H1 (cell line): ENCODE measurements at regions not wholly inside any gene's neighbourhood (a gene's known extent, or its start where the extent isn't known, plus 50 kb on each side); places are given as distances from the start of the nearest gene placed in this dataset.

Experiments used
- CTCF ChIA-PET: fragments of 300-600 bp; sonication (Branson Sonifier 250); formaldehyde crosslinking; loops from one replicate; lab custom pipeline; 2021; ENCODE audit not compliant: partially characterized antibody; lab: Charles Lee
- POLR2A ChIA-PET: fragments of 300-600 bp; sonication (Branson Sonifier 250); formaldehyde crosslinking; loops from one replicate; lab custom pipeline; 2021; ENCODE audit warnings: inconsistent platforms; ENCODE audit not compliant: partially characterized antibody; lab: Charles Lee
- DNase-seq, 2 experiments: peaks; one replicate each; pipeline versions ENCODE4 v3.0.0 to v3.0.0-alpha.2; 2010 to 2022; ENCODE audit warnings: low spot score in 2 of 2, low read depth in 1 of 2, mixed read lengths in 1 of 2
- FAIRE-seq: peaks from 2 replicates; lab custom pipeline; 2011; peaks lifted over from hg19 to GRCh38; lab: Jason Lieb, UNC
- H2AFZ ChIP-seq: 2 replicates; pipeline ENCODE4 v1.8.1; 2012; ENCODE audit warnings: low read length, inconsistent platforms
- H2AK5ac ChIP-seq: 2 replicates; pipeline ENCODE4 v1.6.1; 2013; ENCODE audit warnings: low read depth, low read length
- H2BK120ac ChIP-seq: replicated peaks from 2 replicates; pipeline ENCODE3; 2013; ENCODE audit warnings: low read depth, low read length, inconsistent platforms
- H2BK12ac ChIP-seq: 2 replicates; pipeline ENCODE4 v1.6.1; 2013; ENCODE audit warnings: low read depth, low read length
- H2BK15ac ChIP-seq: 2 replicates; pipeline ENCODE4 v1.6.1; 2013; ENCODE audit warnings: low read length
- H2BK20ac ChIP-seq: 2 replicates; pipeline ENCODE4 v1.6.1; 2013; ENCODE audit warnings: low read length
- H2BK5ac ChIP-seq: 2 replicates; pipeline ENCODE4 v1.6.1; 2013; ENCODE audit warnings: low read depth, low read length
- H3K14ac ChIP-seq: 2 replicates; pipeline ENCODE4 v1.6.1; 2013; ENCODE audit warnings: inconsistent platforms; ENCODE audit not compliant: insufficient read length
- H3K18ac ChIP-seq: 2 replicates; pipeline ENCODE4 v1.6.1; 2013; ENCODE audit warnings: low read length; ENCODE audit errors: extremely low read depth
- H3K23ac ChIP-seq: 2 replicates; pipeline ENCODE4 v1.6.1; 2013; ENCODE audit warnings: inconsistent platforms; ENCODE audit not compliant: insufficient read length
- H3K23me2 ChIP-seq: 2 replicates; pipeline ENCODE4 v1.6.1; 2013; ENCODE audit warnings: low read depth, low read length
- H3K27ac ChIP-seq: 2 replicates; pipeline ENCODE4 v1.6.1; 2011; ENCODE audit warnings: low read depth, low read length, inconsistent platforms
- H3K27me3 ChIP-seq, 4 experiments: replicated peaks in 1 of 4; 1 replicate in 1 of 4; 2 replicates in 3 of 4; pipeline versions ENCODE4 v1.6.1 to v1.8.1; 2011 to 2013; ENCODE audit warnings: low read length in 3 of 4, mild to moderate bottlenecking in 3 of 4, inconsistent platforms in 2 of 4, mixed read lengths in 2 of 4, moderate library complexity in 1 of 4; ENCODE audit not compliant: control insufficient read depth in 3 of 4, insufficient read depth in 3 of 4; ENCODE audit errors: extremely low read depth in 1 of 4
- H3K36me3 ChIP-seq, 4 experiments: 2 replicates each; pipeline versions ENCODE4 v1.6.1 to v1.8.1; 2011 to 2013; ENCODE audit warnings: mild to moderate bottlenecking in 4 of 4, low read length in 3 of 4, moderate library complexity in 2 of 4, control low read depth in 1 of 4, inconsistent platforms in 1 of 4; ENCODE audit not compliant: insufficient read depth in 4 of 4, control insufficient read depth in 2 of 4
- H3K4ac ChIP-seq: replicated peaks from 2 replicates; pipeline ENCODE3; 2013; ENCODE audit warnings: low read length, low read depth, mixed read lengths, inconsistent platforms; ENCODE audit not compliant: insufficient read length
- H3K4me1 ChIP-seq, 4 experiments: replicated peaks in 1 of 4; 1 replicate in 1 of 4; 2 replicates in 3 of 4; pipeline versions ENCODE4 v1.6.1 to v1.8.1; 2011 to 2013; ENCODE audit warnings: low read length in 3 of 4, inconsistent platforms in 2 of 4, mixed read lengths in 1 of 4; ENCODE audit not compliant: insufficient read depth in 4 of 4, control insufficient read depth in 3 of 4
- H3K4me2 ChIP-seq, 2 experiments: 2 replicates each; pipeline versions ENCODE4 v1.6.1 to v1.8.1; 2011 to 2013; ENCODE audit warnings: low read depth in 2 of 2, low read length in 2 of 2, control low read depth in 1 of 2, inconsistent platforms in 1 of 2, mild to moderate bottlenecking in 1 of 2; ENCODE audit not compliant: insufficient read depth in 1 of 2
- H3K4me3 ChIP-seq, 4 experiments: fragments of 200-600, 300-600 bp in 1 of 4; sonication (generic), shearing (Covaris generic), sonication (Bioruptor Twin) in 1 of 4; 2 replicates each; pipeline versions ENCODE4 v1.5.1 to v1.8.1; 2011 to 2016; ENCODE audit warnings: low read length in 4 of 4, low read depth in 3 of 4, control low read depth in 2 of 4, inconsistent platforms in 2 of 4, mild to moderate bottlenecking in 2 of 4, mixed read lengths in 1 of 4, moderate library complexity in 1 of 4; ENCODE audit not compliant: insufficient read depth in 2 of 4; ENCODE audit errors: extremely low read depth in 1 of 4
- H3K56ac ChIP-seq: replicated peaks from 2 replicates; pipeline ENCODE3; 2013; ENCODE audit warnings: low read depth, mild to moderate bottlenecking, mixed read lengths, low read length, inconsistent platforms; ENCODE audit not compliant: insufficient read length
- H3K79me1 ChIP-seq: 2 replicates; pipeline ENCODE4 v1.6.1; 2013; ENCODE audit warnings: low read depth, low read length, control low read depth
- H3K79me2 ChIP-seq, 2 experiments: 2 replicates each; pipeline versions ENCODE4 v1.6.1 to v1.8.1; 2012 to 2013; ENCODE audit warnings: low read length in 2 of 2, mild to moderate bottlenecking in 2 of 2, inconsistent platforms in 1 of 2; ENCODE audit not compliant: insufficient read depth in 2 of 2, control insufficient read depth in 1 of 2
- H3K9ac ChIP-seq, 4 experiments: replicated peaks in 1 of 4; 1 replicate in 1 of 4; 2 replicates in 3 of 4; pipeline versions ENCODE4 v1.6.1 to v1.8.1; 2011 to 2013; ENCODE audit warnings: low read depth in 3 of 4, low read length in 3 of 4, control low read depth in 2 of 4, mild to moderate bottlenecking in 2 of 4, moderate library complexity in 2 of 4, inconsistent platforms in 1 of 4; ENCODE audit errors: extremely low read depth in 1 of 4
- H3K9me3 ChIP-seq, 2 experiments: 2 replicates each; pipeline versions ENCODE4 v1.6.1 to v1.8.1; 2012 to 2013; ENCODE audit warnings: mild to moderate bottlenecking in 2 of 2, moderate library complexity in 2 of 2, control low read depth in 1 of 2, inconsistent platforms in 1 of 2, low read depth in 1 of 2, low read length in 1 of 2, mixed read lengths in 1 of 2; ENCODE audit not compliant: insufficient read depth in 2 of 2
- H4K20me1 ChIP-seq, 2 experiments: replicated peaks in 1 of 2; 2 replicates each; pipeline versions ENCODE3 to v1.8.1; 2011 to 2013; ENCODE audit warnings: inconsistent platforms in 2 of 2, low read length in 2 of 2, mild to moderate bottlenecking in 1 of 2; ENCODE audit not compliant: insufficient read depth in 2 of 2, control insufficient read depth in 1 of 2
- H4K5ac ChIP-seq: 2 replicates; pipeline ENCODE4 v1.6.1; 2013; ENCODE audit warnings: low read length, low read depth, mixed read lengths, inconsistent platforms; ENCODE audit not compliant: insufficient read length
- H4K8ac ChIP-seq: 2 replicates; pipeline ENCODE4 v1.8.0; 2013; ENCODE audit warnings: mild to moderate bottlenecking, moderate library complexity, low read length, inconsistent platforms; ENCODE audit not compliant: insufficient read depth; ENCODE audit errors: extremely low read depth
- H4K91ac ChIP-seq: replicated peaks from 2 replicates; pipeline ENCODE3; 2013; ENCODE audit warnings: low read length, mixed read lengths, inconsistent platforms; ENCODE audit not compliant: insufficient read length
- ATF3 ChIP-seq: IDR thresholded peaks from 2 replicates; pipeline ENCODE4 v1.6.1; 2011; ENCODE audit warnings: low read depth, mild to moderate bottlenecking, low read length; ENCODE audit not compliant: insufficient read depth
- BACH1 ChIP-seq: IDR thresholded peaks from 2 replicates; pipeline ENCODE4 v1.6.1; 2012; ENCODE audit warnings: low read length, improper control_type of control experiment
- BCL11A ChIP-seq, 2 experiments: IDR thresholded peaks; one replicate each; pipeline ENCODE4 v1.6.1; 2011; ENCODE audit warnings: low read depth in 2 of 2, low read length in 2 of 2, mild to moderate bottlenecking in 2 of 2
- CTBP2 ChIP-seq: IDR thresholded peaks from 2 replicates; pipeline ENCODE4 v1.7.0; 2011; ENCODE audit warnings: borderline replicate concordance, mild to moderate bottlenecking, moderate library complexity, mixed read lengths, low read length; ENCODE audit not compliant: insufficient read depth, insufficient read length
- FOSL1 ChIP-seq: IDR thresholded peaks from 2 replicates; pipeline ENCODE4 v1.6.1; 2011; ENCODE audit warnings: mild to moderate bottlenecking, low read depth, low read length, moderate library complexity; ENCODE audit not compliant: insufficient read depth
- GABPA ChIP-seq: IDR thresholded peaks from 2 replicates; pipeline ENCODE4 v1.6.1; 2011; ENCODE audit warnings: mild to moderate bottlenecking, low read length, moderate library complexity, borderline replicate concordance; ENCODE audit not compliant: insufficient read depth
- GTF2F1 ChIP-seq: IDR thresholded peaks from 2 replicates; pipeline ENCODE4 v1.6.1; 2012; ENCODE audit warnings: low read depth, low read length, improper control_type of control experiment, borderline replicate concordance
- JUND ChIP-seq: IDR thresholded peaks from 2 replicates; pipeline ENCODE4 v1.6.1; 2011; ENCODE audit warnings: mild to moderate bottlenecking, improper control_type of control experiment, low read length
- KDM1A ChIP-seq: fragments of 200-600, 300-600 bp; sonication (generic); IDR thresholded peaks from 2 replicates; pipeline ENCODE4 v1.7.1; 2016; ENCODE audit warnings: mild to moderate bottlenecking, low read length, borderline replicate concordance
- NRF1 ChIP-seq: IDR thresholded peaks from 2 replicates; pipeline ENCODE4 v1.6.1; 2011; ENCODE audit warnings: mild to moderate bottlenecking, low read depth, low read length, improper control_type of control experiment
- SAP30 ChIP-seq: fragments of 300-600 bp; sonication (generic); IDR thresholded peaks from 2 replicates; pipeline ENCODE4 v1.7.1; 2012; ENCODE audit warnings: low read length, moderate library complexity, mild to moderate bottlenecking, inconsistent platforms; ENCODE audit not compliant: insufficient read depth, insufficient replicate concordance
- SIX5 ChIP-seq: IDR thresholded peaks from 2 replicates; pipeline ENCODE4 v1.6.1; 2011; ENCODE audit warnings: mild to moderate bottlenecking, low read depth, low read length
- SUZ12 ChIP-seq: fragments of 200-600 bp; sonication (generic); IDR thresholded peaks from 2 replicates; pipeline ENCODE4 v1.6.1; 2012; ENCODE audit warnings: mild to moderate bottlenecking, inconsistent platforms, low read length, moderate library complexity, mixed read lengths
- TAF7 ChIP-seq: optimal IDR thresholded peaks from 2 replicates; pipeline ENCODE3; 2011; ENCODE audit warnings: low read depth, mild to moderate bottlenecking, inconsistent platforms, low read length, moderate library complexity, borderline replicate concordance
- WGBS, 2 experiments: shearing (Covaris generic) in 1 of 2; methylation state at CpG; one replicate each; pipeline versions ENCODE4 v1.1.6 to v1.1.7; 2013 to 2015; ENCODE audit warnings: low lambda C conversion rate in 2 of 2, mixed read lengths in 2 of 2, inconsistent platforms in 1 of 2, low coverage in 1 of 2, missing lambda C conversion rate in 1 of 2; ENCODE audit not compliant: insufficient replicate concordance in 2 of 2, insufficient coverage in 1 of 2, insufficient read length in 1 of 2; ENCODE audit errors: extremely low coverage in 1 of 2, missing lambda C conversion rate in 1 of 2; 5-methylcytosine and 5-hydroxymethylcytosine counted together

DNA sequence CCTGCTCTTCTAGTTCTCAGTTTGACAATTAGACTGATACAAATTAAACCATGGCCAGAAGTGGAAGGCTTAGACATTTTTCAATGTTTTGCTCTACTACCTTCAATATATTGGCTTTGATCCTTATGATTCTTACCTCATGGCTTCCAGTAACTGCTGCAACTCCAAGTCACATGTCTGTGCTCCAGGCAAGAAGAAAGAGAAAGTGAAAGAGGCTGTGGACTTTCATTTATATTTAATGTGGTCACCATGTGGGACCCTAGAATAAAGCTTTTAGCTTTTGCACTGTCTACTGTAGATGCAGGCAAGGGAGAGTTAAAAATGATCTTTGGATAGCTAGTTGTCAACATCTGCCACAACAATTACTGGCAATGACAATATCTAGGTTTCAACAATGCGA lies 214.3 kb upstream of the PDE3A start:
- no peaks in the 10 kb centered on the region for H3K9me3 ChIP-seq
- no peak overlapping the region for H3K56ac ChIP-seq
- no peak overlapping the region for H3K4me2 ChIP-seq
- H4K91ac ChIP-seq, result no peak overlapping the region
- no peak overlapping the region for H2BK20ac ChIP-seq
- no peak overlapping the region for H3K23ac ChIP-seq
- H3K79me2 ChIP-seq, result no peaks in the 10 kb centered on the region
- H2BK120ac ChIP-seq, result no peak overlapping the region
- no peaks in the 10 kb centered on the region for H3K79me1 ChIP-seq
- 97% methylated on average over 1 of the region's 1 CpG; no CpG with 5 or more reads in 1 of the 2 experiments for WGBS, 2 experiments
- H2AK5ac ChIP-seq, result no peak overlapping the region
- ChIA-PET CTCF (interaction anchor here (1.8 kb wide), 1 partner anchor 52 kb away, joined by 4 read pairs; no protein-coding TSS in a partner anchor), POLR2A (no interaction called here)
- peaks cover 0 to 3% (median 2%) of the 10 kb centered on the region in 4 experiments; a peak in 2 of 7 replicates for H3K4me1 ChIP-seq
- no peak overlapping the region for H3K9ac ChIP-seq
- no peak for DNase-seq
- H3K4me3 ChIP-seq, result no peak overlapping the region
- no peak overlapping the region for H3K18ac ChIP-seq
- no peak overlapping the region for H3K14ac ChIP-seq
- H3K27me3 ChIP-seq, result no peaks in the 10 kb centered on the region
- no peak overlapping the region for H2BK12ac ChIP-seq
- H2BK5ac ChIP-seq, result no peak overlapping the region
- H3K4ac ChIP-seq, result no peak overlapping the region
- no peaks in the 10 kb centered on the region; the same call in 1 of the 2 replicates for H3K23me2 ChIP-seq
- no peaks in the 10 kb centered on the region for H4K20me1 ChIP-seq
- H3K27ac ChIP-seq, result no peak overlapping the region
- no peaks in the 10 kb centered on the region for H3K36me3 ChIP-seq
- no peak for FAIRE-seq
- H2AFZ ChIP-seq, result peak overlapping the region; percentile 33; the same call in 1 of the 2 replicates
- H4K5ac ChIP-seq, result no peak overlapping the region
- no peak overlapping the region for H4K8ac ChIP-seq
- H2BK15ac ChIP-seq, result no peak overlapping the region
- TF ChIP-seq KDM1A (no peak), JUND (no peak), GTF2F1 (no peak), TAF7 (no peak), NRF1 (no peak), BACH1 (no peak), SAP30 (no peak), CTBP2 (no peak), GABPA (no peak), FOSL1 (no peak), BCL11A (IDR thresholded peaks at IDR 0.05; ENCODE audit: low read depth in 2 of 2, low read length in 2 of 2) (no peak), SIX5 (no peak), SUZ12 (no peak), ATF3 (no peak)
